BLaER1 treated with 17β-estradiol and CSF1 and Interleukin-3, amounts not matched to agents 10 nM and 100 nM (cell line): ENCODE measurements at regions not wholly inside any gene's neighbourhood (a gene's known extent, or its start where the extent isn't known, plus 50 kb on each side); places are given as distances from the start of the nearest gene placed in this dataset.

Source experiments
- H3K27ac ChIP-seq, 11 experiments: shearing (Covaris generic); formaldehyde crosslinking; 2 replicates each; pipeline ENCODE4 v1.8.1; 2022
- H3K27me3 ChIP-seq, 11 experiments: shearing (Covaris generic); formaldehyde crosslinking; 2 replicates each; pipeline ENCODE4 v1.8.1; 2022
- H3K36me3 ChIP-seq, 11 experiments: shearing (Covaris generic); formaldehyde crosslinking; 2 replicates each; pipeline ENCODE4 v1.8.1; 2022
- H3K4me1 ChIP-seq, 10 experiments: shearing (Covaris generic); formaldehyde crosslinking; 2 replicates each; pipeline ENCODE4 v1.8.1; 2022
- H3K4me2 ChIP-seq, 11 experiments: shearing (Covaris generic); formaldehyde crosslinking; 2 replicates each; pipeline ENCODE4 v1.8.1; 2022
- H3K4me3 ChIP-seq, 10 experiments: shearing (Covaris generic); formaldehyde crosslinking; 2 replicates each; pipeline ENCODE4 v1.8.1; 2022
- H3K9ac ChIP-seq, 11 experiments: shearing (Covaris generic); formaldehyde crosslinking; 2 replicates each; pipeline ENCODE4 v1.8.1; 2022
- H3K9me3 ChIP-seq, 11 experiments: shearing (Covaris generic); formaldehyde crosslinking; replicated peaks in 1 of 11; 2 replicates each; pipeline ENCODE4 v1.8.1; 2022
- H4K20me1 ChIP-seq, 11 experiments: shearing (Covaris generic); formaldehyde crosslinking; 2 replicates each; pipeline ENCODE4 v1.8.1; 2022
- Cebpa-rat ChIP-seq, 11 experiments: shearing (Covaris generic); IDR thresholded peaks; 2 replicates each; pipeline ENCODE4 v1.8.1; 2022

DNA sequence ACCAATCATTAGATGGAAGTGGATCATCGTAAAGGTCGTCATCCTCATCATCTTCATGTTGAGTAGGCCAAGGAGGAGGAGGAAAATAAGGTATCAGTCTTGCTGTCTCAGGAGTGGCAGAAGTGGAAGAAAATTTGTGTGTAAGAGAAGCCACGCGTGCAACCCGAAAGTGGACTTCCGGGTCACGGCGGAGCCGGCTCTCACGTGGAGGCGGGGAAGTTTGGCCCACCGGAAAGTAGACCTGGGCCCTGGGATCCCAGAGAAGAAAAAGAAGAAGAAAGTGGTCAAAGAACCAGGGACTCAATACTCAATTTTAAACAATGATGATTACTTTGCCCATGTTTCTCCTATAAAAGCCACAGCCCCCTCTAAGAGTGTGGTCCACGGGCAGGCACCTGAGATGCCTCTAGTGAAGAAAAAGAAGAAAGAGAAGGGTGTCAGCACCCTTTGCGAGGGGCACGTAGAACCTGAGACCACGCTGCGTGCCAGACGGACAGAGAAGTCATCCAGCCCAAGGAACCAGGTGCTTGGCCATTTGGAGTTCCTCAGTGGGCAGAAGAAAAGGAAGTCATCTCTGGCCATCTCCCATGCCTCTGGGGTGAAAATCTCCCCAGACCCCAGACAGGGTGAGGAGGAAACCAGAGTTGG lies 365.8 kb downstream of the BCAT1 start:
- Histone ChIP-seq H3K27ac (peak overlapping the region in 4 of 11 experiments; percentile 41 to 58 (median 54); a peak in 7 of 22 replicates), H3K4me2 (peak overlapping the region in 6 of 11 experiments; percentile 35 to 66 (median 54); a peak in 11 of 22 replicates), H3K9me3 (peaks cover 17 to 40% (median 30%) of the 10 kb centered on the region in 11 experiments), H3K9ac (no peak overlapping the region), H3K4me3 (peak overlapping the region in 1 of 10 experiments; percentile 4; a peak in 1 of 20 replicates), H3K36me3 (no peaks in the 10 kb centered on the region), H3K27me3 (no peaks in the 10 kb centered on the region), H3K4me1 (peaks cover 0 to 16% (median 7%) of the 10 kb centered on the region in 10 experiments; a peak in 11 of 20 replicates), H4K20me1 (no peaks in the 10 kb centered on the region)
- no peak for TF ChIP-seq Cebpa-rat (IDR thresholded peaks at IDR 0.05)

GRCh38 chr12:24574538-24574937 lies 374.4 kb downstream of the BCAT1 start:
- TF ChIP-seq Cebpa-rat (IDR thresholded peaks at IDR 0.05): no peak
- no peak overlapping the region for H3K27ac ChIP-seq
- no peaks in the 10 kb centered on the region for H3K27me3 ChIP-seq
- no peaks in the 10 kb centered on the region for H3K36me3 ChIP-seq
- H3K9me3 ChIP-seq: peaks cover under 1 to 30% (median 10%) of the 10 kb centered on the region in 11 experiments; a peak in 18 of 22 replicates
- H3K4me1 ChIP-seq: no peaks in the 10 kb centered on the region
- H3K4me2 ChIP-seq: no peak overlapping the region
- no peak overlapping the region for H3K9ac ChIP-seq
- H4K20me1 ChIP-seq: no peaks in the 10 kb centered on the region
- H3K4me3 ChIP-seq: no peak overlapping the region

DNA sequence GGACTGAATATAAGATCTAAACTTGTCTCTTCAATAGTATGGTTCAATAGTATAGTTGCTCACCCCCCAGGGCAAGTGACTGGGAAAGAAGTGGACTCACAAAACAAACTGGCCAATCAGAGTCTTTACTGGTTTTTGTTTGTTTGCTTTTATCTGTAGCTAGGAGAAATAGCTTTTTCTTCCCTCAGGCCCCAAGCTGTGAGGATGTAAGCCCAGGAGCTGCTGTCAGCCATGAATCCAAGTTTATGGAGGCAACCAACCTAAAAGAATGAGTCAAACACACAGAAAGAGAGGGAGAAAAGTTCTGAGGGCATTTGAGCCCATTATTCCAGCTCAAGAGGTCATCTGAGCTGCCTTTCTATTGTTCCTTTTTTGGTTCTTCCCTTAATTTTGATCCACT lies 375.3 kb downstream of the BCAT1 start:
- no peak for TF ChIP-seq Cebpa-rat (IDR thresholded peaks at IDR 0.05)
- Histone ChIP-seq H3K4me2 (no peak overlapping the region), H3K9ac (no peak overlapping the region), H3K27ac (no peak overlapping the region), H3K4me3 (no peak overlapping the region), H3K4me1 (no peaks in the 10 kb centered on the region), H3K9me3 (peaks cover 0 to 21% (median 1%) of the 10 kb centered on the region in 11 experiments; a peak in 9 of 22 replicates), H3K27me3 (no peaks in the 10 kb centered on the region), H3K36me3 (no peaks in the 10 kb centered on the region), H4K20me1 (no peaks in the 10 kb centered on the region)

DNA sequence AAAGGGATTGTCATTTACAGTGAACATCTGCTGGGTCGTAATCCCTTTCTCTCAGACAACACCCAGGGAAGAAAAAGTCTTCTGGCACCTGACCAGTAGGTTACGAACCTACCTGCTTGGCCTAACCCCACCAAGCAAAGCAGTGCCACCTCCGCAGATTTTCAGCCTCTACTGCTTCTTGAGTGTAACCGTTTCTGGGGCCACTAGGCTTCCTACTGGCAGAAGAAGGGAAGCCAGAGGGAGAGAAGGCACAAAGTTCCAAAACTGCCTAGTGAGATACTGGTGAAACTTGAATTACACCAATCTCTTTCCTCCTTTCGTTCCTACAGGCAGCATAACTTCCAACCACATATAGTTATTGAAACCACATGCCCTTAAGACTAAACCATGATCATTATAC lies 383.6 kb downstream of the BCAT1 start:
- Histone ChIP-seq H3K4me1 (peaks cover 0 to 13% (median 7%) of the 10 kb centered on the region in 10 experiments; a peak in 15 of 20 replicates), H3K9ac (no peak overlapping the region), H3K4me2 (no peak overlapping the region), H3K36me3 (no peaks in the 10 kb centered on the region), H3K27ac (no peak overlapping the region), H3K27me3 (peaks cover 51 to 57% (median 55%) of the 10 kb centered on the region in 11 experiments), H4K20me1 (peaks cover 0 to 6% (median 0%) of the 10 kb centered on the region in 11 experiments; a peak in 2 of 22 replicates), H3K4me3 (no peak overlapping the region), H3K9me3 (no peaks in the 10 kb centered on the region)
- no peak for TF ChIP-seq Cebpa-rat (IDR thresholded peaks at IDR 0.05)

GRCh38 chr12:24562771-24563431 lies 386.0 kb downstream of the BCAT1 start:
- peaks cover 0 to 6% (median 0%) of the 10 kb centered on the region in 11 experiments; a peak in 2 of 22 replicates for H4K20me1 ChIP-seq
- peak overlapping the region in 2 of 11 experiments; percentile 15 to 42; a peak in 3 of 22 replicates for H3K27ac ChIP-seq
- TF ChIP-seq Cebpa-rat (IDR thresholded peaks at IDR 0.05): no peak
- peaks cover 0 to 13% (median 7%) of the 10 kb centered on the region in 10 experiments; a peak in 15 of 20 replicates for H3K4me1 ChIP-seq
- H3K9me3 ChIP-seq: no peaks in the 10 kb centered on the region
- H3K4me3 ChIP-seq: peak overlapping the region; percentile 36 to 87 (median 72)
- H3K9ac ChIP-seq: peak overlapping the region in 6 of 11 experiments; percentile 24 to 80 (median 63); a peak in 9 of 22 replicates
- peak overlapping the region; percentile 92 to 99 (median 98) for H3K4me2 ChIP-seq
- H3K36me3 ChIP-seq: no peaks in the 10 kb centered on the region
- peaks cover 57 to 72% (median 65%) of the 10 kb centered on the region in 11 experiments for H3K27me3 ChIP-seq

DNA sequence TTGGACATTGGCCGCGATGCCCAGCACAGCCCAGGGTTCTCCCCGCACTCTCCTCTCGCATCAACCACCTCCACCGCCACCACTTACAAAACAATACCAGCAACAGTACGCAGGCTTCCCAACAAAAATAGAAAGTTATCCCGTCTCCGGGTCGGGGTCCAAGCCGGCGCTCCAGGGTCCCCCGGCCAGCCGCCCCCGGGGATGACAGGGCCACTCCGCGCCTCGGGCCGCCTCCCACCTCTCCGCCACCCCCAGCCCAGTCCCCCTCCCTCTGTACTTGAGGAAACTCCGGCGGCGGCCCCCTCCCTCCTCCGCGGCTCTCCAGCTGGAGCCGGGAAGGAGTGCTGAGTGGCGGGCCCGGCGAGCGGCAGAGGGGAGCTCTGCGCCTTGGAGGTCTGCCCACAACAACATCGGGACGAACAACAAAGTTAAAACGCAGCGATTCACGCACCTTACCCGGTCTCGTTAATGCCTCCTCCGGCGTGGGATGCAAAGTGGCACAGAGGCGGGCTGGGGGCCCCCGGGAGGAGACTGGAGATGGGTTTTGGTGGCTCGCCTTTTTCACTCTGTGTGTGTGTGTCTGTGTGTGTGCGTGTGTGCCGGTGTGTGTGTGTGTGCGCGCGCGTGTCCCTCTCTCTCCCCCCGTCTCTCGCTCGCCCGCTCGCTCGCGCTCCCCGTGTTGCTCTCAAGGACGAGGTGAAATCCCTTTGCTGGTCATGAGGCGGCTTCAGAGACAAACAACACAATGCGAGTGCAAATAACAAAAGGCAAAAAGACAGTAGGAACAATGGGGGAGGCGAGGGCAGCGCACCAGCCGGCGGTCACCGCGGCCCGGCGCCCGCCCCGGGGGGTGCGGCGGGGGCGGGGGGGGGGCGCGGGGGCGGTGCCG lies 386.8 kb downstream of the BCAT1 start:
- Histone ChIP-seq H3K9me3 (no peaks in the 10 kb centered on the region), H3K9ac (peak overlapping the region; percentile 39 to 80 (median 65)), H3K27ac (peak overlapping the region in 3 of 11 experiments; percentile 32 to 61 (median 50); a peak in 5 of 22 replicates), H4K20me1 (peaks cover 0 to 6% (median 0%) of the 10 kb centered on the region in 11 experiments; a peak in 2 of 22 replicates), H3K36me3 (no peaks in the 10 kb centered on the region), H3K4me2 (peak overlapping the region; percentile 92 to 99 (median 98)), H3K27me3 (peaks cover 57 to 72% (median 65%) of the 10 kb centered on the region in 11 experiments), H3K4me1 (peaks cover 0 to 13% (median 7%) of the 10 kb centered on the region in 10 experiments; a peak in 15 of 20 replicates), H3K4me3 (peak overlapping the region; percentile 63 to 87 (median 72))
- no peak for TF ChIP-seq Cebpa-rat (IDR thresholded peaks at IDR 0.05)

GRCh38 chr12:24561411-24561871 lies 387.5 kb downstream of the BCAT1 start:
- H3K27me3 ChIP-seq: peaks cover 57 to 72% (median 65%) of the 10 kb centered on the region in 11 experiments
- peaks cover 0 to 13% (median 7%) of the 10 kb centered on the region in 10 experiments; a peak in 15 of 20 replicates for H3K4me1 ChIP-seq
- peak overlapping the region; percentile 63 to 87 (median 72) for H3K4me3 ChIP-seq
- H3K36me3 ChIP-seq: no peaks in the 10 kb centered on the region
- peak overlapping the region in 1 of 11 experiments; percentile 61; a peak in 2 of 22 replicates for H3K27ac ChIP-seq
- peaks cover 0 to 6% (median 0%) of the 10 kb centered on the region in 11 experiments; a peak in 2 of 22 replicates for H4K20me1 ChIP-seq
- H3K4me2 ChIP-seq: peak overlapping the region; percentile 92 to 99 (median 98)
- H3K9me3 ChIP-seq: no peaks in the 10 kb centered on the region
- TF ChIP-seq Cebpa-rat (IDR thresholded peaks at IDR 0.05): no peak
- peak overlapping the region; percentile 39 to 80 (median 65); a peak in 20 of 22 replicates for H3K9ac ChIP-seq

DNA sequence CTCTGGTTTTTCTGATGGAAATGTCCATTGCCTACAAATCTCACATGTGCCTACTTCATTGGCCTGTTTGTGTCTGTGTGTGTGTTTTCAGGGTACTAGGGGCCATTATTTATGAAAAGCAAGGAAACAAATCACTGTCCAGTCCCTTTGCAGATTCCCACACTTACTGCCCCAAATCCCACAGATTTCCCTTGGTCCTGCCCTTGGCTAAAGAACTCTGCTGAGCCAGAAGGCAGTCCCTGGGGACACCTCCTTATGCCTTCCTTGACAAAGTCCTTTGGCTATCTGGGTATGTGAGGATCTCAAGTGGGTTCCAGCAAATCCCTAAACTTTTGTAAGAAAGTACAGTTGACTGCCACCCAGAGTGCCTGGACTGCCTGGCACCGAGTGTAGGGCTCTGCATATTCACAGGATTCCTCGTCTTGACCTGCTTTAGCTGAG lies 388.1 kb downstream of the BCAT1 start:
- Histone ChIP-seq H3K4me2 (peak overlapping the region; percentile 92 to 99 (median 98); a peak in 12 of 22 replicates), H3K4me1 (peaks cover 0 to 15% (median 7%) of the 10 kb centered on the region in 10 experiments; a peak in 16 of 20 replicates), H3K27ac (no peak overlapping the region), H3K9ac (no peak overlapping the region), H3K27me3 (peaks cover 57 to 72% (median 64%) of the 10 kb centered on the region in 11 experiments), H3K9me3 (no peaks in the 10 kb centered on the region), H3K4me3 (peak overlapping the region in 6 of 10 experiments; percentile 63 to 87 (median 75); a peak in 9 of 20 replicates), H4K20me1 (peaks cover 0 to 6% (median 0%) of the 10 kb centered on the region in 11 experiments; a peak in 2 of 22 replicates), H3K36me3 (no peaks in the 10 kb centered on the region)
- no peak for TF ChIP-seq Cebpa-rat (IDR thresholded peaks at IDR 0.05)
